Lung (tissue), 11 donors: ENCODE measurements at regions not wholly inside any gene's neighbourhood (a gene's known extent, or its start where the extent isn't known, plus 50 kb on each side); places are given as distances from the start of the nearest gene placed in this dataset.

Experiments used
- ATAC-seq: fragments of 200-7000 bp; cut with Tn5 transposase; one replicate; pipeline ENCODE4 v1.9.1; 2020; ENCODE audit warnings: moderate number of reproducible peaks; ENCODE audit not compliant: insufficient read depth, low FRiP score
- DNase-seq, 3 donors: peaks; one replicate each; pipeline ENCODE4 v3.0.0-alpha.2; 2013 to 2017
- H3K27ac ChIP-seq, 2 donors: one replicate each; pipeline ENCODE4 v1.5.1; 2013; ENCODE audit warnings: mild to moderate bottlenecking in 2 of 2, moderate library complexity in 2 of 2, control low read depth in 1 of 2, inconsistent platforms in 1 of 2, low read depth in 1 of 2, low read length in 1 of 2
- H3K27me3 ChIP-seq, 3 donors: one replicate each; pipeline ENCODE4 v1.5.1; 2013; ENCODE audit warnings: low read length in 2 of 3; ENCODE audit not compliant: control insufficient read depth in 3 of 3, insufficient read depth in 3 of 3
- H3K36me3 ChIP-seq, 4 donors: one replicate each; pipeline ENCODE4 v1.5.1; 2013; ENCODE audit warnings: low read length in 4 of 4, mild to moderate bottlenecking in 1 of 4, moderate library complexity in 1 of 4; ENCODE audit not compliant: control insufficient read depth in 4 of 4, insufficient read depth in 4 of 4
- H3K4me1 ChIP-seq, 5 donors: one replicate each; pipeline ENCODE4 v1.5.1; 2013; ENCODE audit warnings: low read length in 5 of 5, mild to moderate bottlenecking in 2 of 5, moderate library complexity in 1 of 5; ENCODE audit not compliant: control insufficient read depth in 5 of 5, insufficient read depth in 5 of 5
- H3K4me3 ChIP-seq: one replicate; pipeline ENCODE4 v1.5.1; 2013; ENCODE audit warnings: mild to moderate bottlenecking, control low read depth, moderate library complexity
- H3K9ac ChIP-seq, 2 donors: one replicate each; pipeline ENCODE4 v1.5.1; 2013; ENCODE audit warnings: low read length in 2 of 2, control low read depth in 1 of 2; ENCODE audit not compliant: insufficient read depth in 1 of 2
- H3K9me3 ChIP-seq, 4 donors: one replicate each; pipeline ENCODE4 v1.5.1; 2013; ENCODE audit warnings: low read length in 3 of 4, mild to moderate bottlenecking in 1 of 4, moderate library complexity in 1 of 4; ENCODE audit not compliant: control insufficient read depth in 4 of 4, insufficient read depth in 3 of 4
- CTCF ChIP-seq: IDR thresholded peaks from 2 replicates; pipeline ENCODE4 v1.5.1; 2012; ENCODE audit warnings: mild to moderate bottlenecking; ENCODE audit errors: control extremely low read depth, extremely low read depth
- WGBS, 2 donors: extraction: QIAGEN DNeasy Blood & Tissue Kit; methylation state at CpG; one replicate each; pipeline ENCODE4 v1.1.7; 2013; 5-methylcytosine and 5-hydroxymethylcytosine counted together
- donor health status: control.
- donor health status: control.
- donor health status: Bipolar disorder and iron deficiency.
- donor health status: healthy.
- donor health status: DM: yes; HTN: yes; CAD: no.

GRCh38 chr1:82503822-82504221 lies 703.1 kb downstream of the ADGRL2 start:
- ATAC-seq (no peak), DNase-seq (peak in 1 of 3 donors; percentile 31)
- no peaks in the 10 kb centered on the region for H3K27me3 ChIP-seq
- WGBS, 2 donors, result 83 to 84% methylated on average over 1 of the region's 1 CpG
- no peaks in the 10 kb centered on the region for H3K4me1 ChIP-seq
- H3K9ac ChIP-seq, result no peak overlapping the region
- H3K4me3 ChIP-seq, result no peak overlapping the region
- no peak overlapping the region for H3K27ac ChIP-seq
- no peaks in the 10 kb centered on the region for H3K36me3 ChIP-seq
- no peak for TF ChIP-seq CTCF
- no peaks in the 10 kb centered on the region for H3K9me3 ChIP-seq

GRCh38 chr1:82499022-82499421 lies 698.3 kb downstream of the ADGRL2 start:
- Histone ChIP-seq H3K4me3 (no peak overlapping the region), H3K9me3 (peaks cover 0 to 14% (median 7%) of the 10 kb centered on the region in 4 donors), H3K27ac (no peak overlapping the region), H3K36me3 (no peaks in the 10 kb centered on the region), H3K4me1 (no peaks in the 10 kb centered on the region), H3K27me3 (no peaks in the 10 kb centered on the region), H3K9ac (no peak overlapping the region)
- ATAC-seq, result no peak
- TF ChIP-seq CTCF, result no peak
- DNase-seq, result no peak

DNA sequence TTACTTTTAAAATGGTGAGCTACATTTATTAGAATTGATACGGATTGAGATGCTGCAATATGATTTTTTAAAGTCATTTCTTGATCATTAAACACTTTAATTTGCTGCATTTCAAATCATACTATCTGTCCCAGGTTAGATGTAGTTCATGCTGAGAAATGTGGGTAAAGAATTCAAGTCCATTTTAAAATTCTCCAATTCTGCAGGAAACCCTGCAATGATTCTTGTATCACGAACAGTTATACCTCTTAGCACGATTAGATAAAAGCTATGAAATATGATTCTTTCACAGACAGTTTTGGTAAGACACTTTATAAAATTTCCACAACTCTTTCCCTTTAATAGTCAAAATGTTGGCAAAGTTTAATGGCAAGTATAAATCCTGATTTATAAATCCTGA lies 693.4 kb downstream of the ADGRL2 start:
- no peak for ATAC-seq
- WGBS, 2 donors, result 81 to 96% methylated on average over 3 of the region's 3 CpGs
- H3K27me3 ChIP-seq, result no peaks in the 10 kb centered on the region
- DNase-seq, result no peak
- no peak overlapping the region for H3K9ac ChIP-seq
- H3K4me1 ChIP-seq, result no peaks in the 10 kb centered on the region
- no peaks in the 10 kb centered on the region for H3K36me3 ChIP-seq
- H3K9me3 ChIP-seq, result peaks cover 0 to 15% (median 7%) of the 10 kb centered on the region in 4 donors
- no peak overlapping the region for H3K4me3 ChIP-seq
- no peak overlapping the region for H3K27ac ChIP-seq
- no peak for TF ChIP-seq CTCF

- Histone ChIP-seq H3K4me1 (no peaks in the 10 kb centered on the region), H3K27ac (no peak overlapping the region), H3K9me3 (peaks cover 0 to 15% (median 7%) of the 10 kb centered on the region in 4 donors), H3K4me3 (no peak overlapping the region), H3K27me3 (no peaks in the 10 kb centered on the region), H3K9ac (no peak overlapping the region), H3K36me3 (no peaks in the 10 kb centered on the region)
- ATAC-seq (peak; percentile 53), DNase-seq (peak in 2 of 3 donors; percentile 52 to 60)
- TF ChIP-seq CTCF, result no peak
- 42 to 51% methylated on average over 2 of the region's 2 CpGs for WGBS, 2 donors
Observed at GRCh38 chr1:82492159-82492558, 691.4 kb downstream of the ADGRL2 start.
